Activated CD4-positive, alpha-beta T cell treated with anti-CD3 and anti-CD28 coated beads, Interleukin-2, amount 50 U/mL, for 48 hours (primary cell): ENCODE measurements at regions not wholly inside any gene's neighbourhood (a gene's known extent, or its start where the extent isn't known, plus 50 kb on each side); places are given as distances from the start of the nearest gene placed in this dataset.

Experiments used
- DNase-seq, 2 experiments: peaks; one replicate each; pipeline ENCODE4 v3.0.0-alpha.2; 2020

DNA sequence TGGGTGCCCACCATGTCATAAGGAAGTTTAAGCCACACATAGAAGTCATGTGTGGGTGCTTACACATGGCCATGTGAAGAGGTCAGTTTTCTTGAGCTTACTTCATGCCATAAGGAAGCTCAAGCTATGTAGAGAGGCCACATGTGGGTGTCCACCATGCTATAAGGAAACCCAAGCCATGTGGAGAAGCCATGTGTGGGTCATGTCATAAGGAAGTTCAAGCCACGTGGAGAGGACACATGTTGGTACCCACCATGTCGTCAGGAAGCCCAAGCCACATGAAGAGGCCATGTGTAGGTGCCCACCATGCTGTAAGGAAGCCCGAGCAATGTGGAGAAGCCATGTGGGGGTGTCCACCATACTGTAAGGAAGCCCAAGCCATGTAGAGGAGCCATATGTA is 1089.2 kb upstream of the AUTS2 start:
- no peak for DNase-seq

DNA sequence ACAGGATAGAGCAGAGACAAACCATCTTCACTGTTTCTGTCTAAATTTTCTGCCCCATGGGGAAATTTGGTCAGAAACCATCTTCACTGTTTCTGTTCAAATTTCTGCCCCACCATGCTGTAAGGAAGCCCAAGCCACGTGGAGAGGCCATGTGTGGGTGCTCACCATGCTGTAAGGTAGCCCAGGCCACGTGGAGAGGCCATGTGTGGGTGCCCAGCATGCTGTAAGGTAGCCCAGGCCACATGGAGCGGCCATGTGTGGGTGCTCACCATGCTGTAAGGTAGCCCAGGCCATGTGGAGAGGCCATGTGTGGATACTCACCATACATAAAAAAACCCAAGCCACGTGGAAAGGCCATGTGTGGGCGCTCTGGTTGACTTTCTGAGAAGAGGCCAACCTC is 1088.7 kb upstream of the AUTS2 start:
- DNase-seq, result no peak

DNA sequence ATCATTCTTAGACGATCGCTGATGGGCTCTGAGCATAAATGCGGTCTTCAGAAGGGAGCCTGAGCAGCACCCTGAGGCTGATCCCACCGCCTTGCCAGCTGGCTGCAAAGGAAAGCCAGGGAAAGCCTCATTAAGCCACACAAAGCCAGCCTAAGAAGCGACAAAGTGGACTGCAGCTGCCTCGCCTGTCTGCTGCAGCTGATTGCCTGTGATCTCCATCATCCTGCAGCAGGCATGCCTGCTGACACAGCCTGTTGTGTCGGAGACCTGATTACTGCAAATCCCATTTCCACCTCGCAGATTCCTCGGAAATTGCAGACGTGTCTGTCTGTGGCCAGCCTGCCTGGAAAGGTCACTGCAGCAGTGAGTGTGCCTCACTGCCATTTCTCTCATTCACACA is 1087.0 kb upstream of the AUTS2 start:
- DNase-seq, result no peak

DNA sequence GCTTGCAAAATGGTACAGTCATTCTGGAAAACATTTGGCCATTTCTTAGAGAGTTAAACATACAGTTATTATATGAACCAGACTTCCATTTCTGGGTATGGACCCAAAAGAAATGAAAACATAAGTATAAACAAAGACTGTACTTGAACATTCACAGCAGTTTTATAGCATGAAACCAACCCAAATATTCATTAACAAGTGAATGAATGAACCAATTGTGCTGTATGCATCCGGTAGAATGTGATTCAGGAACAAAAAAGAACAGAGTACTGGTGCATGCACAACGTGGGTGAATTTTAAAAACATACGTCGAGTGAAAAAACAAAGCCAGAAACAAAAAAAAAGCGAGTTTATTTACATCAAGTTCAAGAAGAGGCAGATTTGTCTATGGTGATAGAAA is 1085.8 kb upstream of the AUTS2 start:
- no peak for DNase-seq

DNA sequence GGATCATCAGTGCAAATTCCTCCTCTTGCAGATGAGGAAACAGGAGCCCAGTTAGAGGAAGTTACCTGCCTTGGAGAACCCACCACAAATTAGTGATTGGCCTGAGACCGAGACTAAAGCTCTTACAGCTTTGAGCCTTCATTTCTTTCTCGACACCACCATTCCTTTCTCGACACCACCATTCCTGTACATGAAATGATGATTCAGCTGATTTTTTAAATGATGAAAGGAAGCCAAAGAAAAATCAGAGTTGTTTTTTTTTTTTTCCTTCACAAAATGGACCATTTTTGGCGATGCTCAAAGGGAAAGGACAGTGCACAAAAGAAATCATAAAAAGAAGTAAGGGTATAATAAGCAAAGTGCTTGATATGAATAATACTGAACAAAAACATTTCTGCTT is 1080.2 kb upstream of the AUTS2 start:
- DNase-seq, result no peak

DNA sequence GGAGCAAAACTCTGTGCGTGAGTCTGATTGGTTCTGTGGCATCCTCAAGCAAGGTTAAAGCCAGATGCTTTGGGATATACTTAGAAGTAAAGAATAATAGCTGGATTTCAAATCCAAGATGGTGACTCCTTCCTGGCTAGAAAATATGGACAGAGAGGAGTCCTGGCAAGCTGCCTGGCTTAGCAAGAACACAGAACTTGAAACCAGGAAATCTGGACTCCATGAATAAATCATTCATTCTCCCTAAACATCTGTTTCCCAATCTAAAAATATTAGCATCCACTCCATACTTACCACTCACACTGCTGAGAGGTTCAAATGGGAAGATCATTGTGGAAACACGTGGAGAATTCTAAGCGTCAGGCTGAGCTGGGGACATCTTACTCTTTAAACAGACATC is 1074.1 kb upstream of the AUTS2 start:
- DNase-seq, result no peak

DNA sequence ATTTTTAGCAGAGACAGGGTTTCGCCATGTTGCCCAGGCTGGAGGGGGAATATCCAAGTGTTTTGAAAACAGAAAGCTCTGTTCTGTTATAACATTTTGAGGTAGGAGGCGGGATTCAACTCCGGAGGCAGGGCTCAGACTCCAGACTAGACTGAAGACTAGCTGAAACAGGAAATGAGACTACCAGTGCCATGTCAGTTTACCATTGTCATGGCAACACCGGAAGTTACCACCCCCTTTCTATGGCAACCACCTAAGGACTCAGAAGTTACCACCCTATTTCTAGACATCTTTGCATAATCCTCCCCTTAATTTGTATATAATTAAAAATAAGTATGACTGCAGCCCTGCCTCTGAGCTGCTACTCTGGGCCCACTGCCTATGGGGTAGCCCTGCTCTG is 1069.1 kb upstream of the AUTS2 start:
- no peak for DNase-seq

DNA sequence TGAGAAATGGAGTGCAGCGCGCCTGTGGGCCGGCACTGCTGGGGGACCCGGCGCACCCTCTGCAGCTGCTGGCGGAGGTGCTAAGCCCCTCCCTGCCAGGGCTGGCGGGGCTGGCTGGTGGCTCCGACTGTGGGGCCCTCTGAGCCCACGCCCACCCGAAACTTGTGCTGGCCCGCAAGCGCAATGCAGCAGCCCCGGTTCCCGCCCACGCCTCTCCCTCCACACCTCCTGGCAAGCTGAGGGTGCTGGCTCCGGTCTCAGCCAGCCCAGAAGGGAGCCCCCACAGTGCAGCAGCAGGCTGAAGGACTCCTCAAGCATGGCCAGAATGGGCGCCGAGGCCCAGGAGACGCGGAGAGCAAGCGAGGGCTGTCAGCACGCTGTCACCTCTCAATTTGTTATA is 1063.0 kb upstream of the AUTS2 start:
- DNase-seq, result no peak

DNA sequence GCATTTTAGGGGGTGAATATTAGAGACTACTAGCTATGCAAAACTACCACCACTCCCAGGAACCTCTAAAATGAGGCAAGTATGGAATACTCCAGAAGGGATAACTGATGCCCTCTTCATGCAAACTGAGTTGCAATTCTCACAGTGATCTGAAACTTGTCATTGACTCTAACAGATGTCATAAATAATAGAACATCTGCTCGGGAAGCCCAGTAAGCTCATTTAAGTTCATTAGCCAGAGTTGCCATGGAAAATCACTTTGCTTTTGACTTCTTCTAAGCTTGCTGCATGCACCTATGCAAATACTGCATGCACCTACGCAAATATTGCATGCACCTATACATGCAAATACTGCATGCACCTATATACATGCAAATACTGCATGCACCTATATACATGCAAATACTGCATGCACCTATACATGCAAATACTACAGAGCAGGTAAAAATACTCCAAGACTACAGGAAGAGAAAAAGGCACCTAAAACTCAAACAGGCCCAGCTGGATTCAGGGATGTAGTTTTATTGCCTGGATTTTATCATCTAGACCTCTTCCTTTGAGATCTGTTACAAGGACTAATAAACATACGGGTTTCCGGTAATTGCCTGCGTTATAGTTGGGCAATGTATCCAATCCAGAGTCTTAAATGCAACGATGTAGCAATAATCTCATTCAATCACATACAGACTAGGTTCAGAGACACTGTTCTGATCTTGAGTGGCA is 1061.1 kb upstream of the AUTS2 start:
- no peak for DNase-seq

DNA sequence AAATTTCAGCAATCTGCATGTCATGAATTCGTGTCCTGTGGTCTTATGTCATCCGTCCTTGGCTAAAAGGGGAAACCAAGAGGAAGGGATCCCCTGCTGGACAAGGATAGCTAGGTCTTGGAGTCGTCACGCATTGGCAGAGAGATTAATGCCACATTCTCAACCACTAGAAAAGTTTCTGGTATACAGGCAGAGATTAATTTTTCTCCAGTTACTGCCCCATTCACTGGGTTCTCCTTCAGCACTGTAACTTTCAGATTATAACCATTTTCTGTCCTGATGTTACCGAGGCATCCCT is 1060.6 kb upstream of the AUTS2 start:
- no peak for DNase-seq

DNA sequence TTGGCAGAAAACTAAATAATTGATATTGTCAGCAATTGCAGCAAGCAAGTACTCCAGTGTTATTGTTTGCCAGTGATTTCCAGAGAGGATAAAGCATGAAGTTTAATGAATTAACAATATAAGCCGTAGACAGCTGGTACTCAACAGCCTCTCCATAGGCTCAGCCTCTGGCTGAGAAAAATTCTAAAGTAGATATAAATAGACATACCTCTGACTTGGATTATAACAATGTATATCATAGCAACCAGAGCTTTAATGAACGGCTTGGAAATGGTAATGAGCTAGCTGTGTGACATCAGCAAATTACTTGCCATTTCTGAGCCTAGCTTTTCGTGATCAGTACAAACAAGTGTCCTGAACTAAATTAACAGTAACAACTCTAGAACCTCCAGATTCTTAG is 1055.4 kb upstream of the AUTS2 start:
- no peak for DNase-seq

DNA sequence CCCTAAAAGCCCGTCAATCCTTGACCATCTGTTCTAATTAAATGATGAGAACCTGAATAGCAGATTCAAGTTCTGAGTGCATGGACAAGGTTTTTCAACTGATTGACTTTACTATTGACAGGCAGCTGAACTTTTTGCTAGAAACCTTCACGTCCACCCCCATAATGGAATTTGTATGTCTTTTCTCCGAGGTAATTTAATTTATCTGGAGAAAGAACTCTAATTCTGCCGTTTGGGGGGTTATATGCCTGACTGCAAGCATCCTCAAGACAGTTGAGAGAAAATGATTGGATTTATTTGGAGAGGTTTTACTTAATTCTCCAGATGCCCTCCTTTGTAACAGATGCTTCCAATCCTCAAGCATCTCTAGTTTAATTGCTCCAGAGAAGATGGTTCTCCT is 1053.4 kb upstream of the AUTS2 start:
- no peak for DNase-seq

DNA sequence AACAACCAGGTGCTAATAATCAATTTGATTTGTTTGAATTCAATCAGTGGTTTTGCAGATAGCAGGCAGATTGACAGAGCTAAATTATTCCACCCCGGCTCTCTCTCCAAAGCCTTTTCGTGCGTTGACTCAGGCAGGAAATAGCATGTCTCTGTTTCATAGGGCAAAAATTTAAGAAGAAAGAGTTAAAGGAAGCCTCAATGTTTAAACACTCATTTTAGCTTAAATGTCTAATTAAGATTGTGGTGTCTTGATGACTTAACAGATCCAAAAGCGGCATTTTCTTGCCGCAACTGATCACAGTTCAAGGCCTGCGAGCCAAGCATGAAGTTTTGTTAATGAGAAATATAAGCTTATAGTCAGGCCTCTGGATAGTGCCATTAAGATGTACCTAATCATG is 1051.1 kb upstream of the AUTS2 start:
- DNase-seq, result no peak

DNA sequence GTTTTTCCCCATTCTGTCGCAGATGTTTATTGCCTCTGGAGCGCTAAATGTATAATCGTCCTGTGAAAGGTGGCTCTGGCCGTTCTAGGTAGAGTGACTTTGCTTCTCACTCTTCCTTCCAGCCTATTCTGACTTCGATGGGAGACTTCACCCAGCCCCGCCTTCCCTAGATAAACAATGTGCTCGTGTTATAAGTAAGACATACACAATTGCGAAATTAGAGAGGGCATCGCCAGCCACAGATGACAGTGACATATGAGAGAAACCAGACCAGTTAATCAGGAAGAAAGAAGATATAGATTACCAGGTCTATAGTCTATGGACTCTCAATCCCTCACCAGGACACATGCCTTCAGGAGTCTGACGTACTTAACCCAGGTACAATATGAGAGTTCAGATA is 1050.5 kb upstream of the AUTS2 start:
- DNase-seq, result no peak

DNA sequence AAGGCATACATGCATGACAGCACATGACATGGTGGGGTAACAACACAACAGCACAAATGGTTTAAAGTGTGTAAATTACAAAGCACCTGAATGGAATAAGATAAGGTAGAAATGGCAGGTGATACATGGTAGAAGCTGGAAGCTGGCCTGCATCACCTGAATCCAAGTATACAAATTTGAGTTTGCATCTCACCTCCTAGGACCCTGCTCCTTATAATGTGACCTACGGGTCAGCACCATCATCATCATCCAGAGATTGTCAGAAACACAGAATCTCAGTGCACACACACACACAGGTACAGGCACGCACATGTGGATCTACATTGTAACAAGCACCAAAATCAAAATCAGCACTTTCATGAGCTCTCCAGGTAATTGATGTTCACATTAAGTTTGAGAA is 1048.2 kb upstream of the AUTS2 start:
- DNase-seq, result no peak

DNA sequence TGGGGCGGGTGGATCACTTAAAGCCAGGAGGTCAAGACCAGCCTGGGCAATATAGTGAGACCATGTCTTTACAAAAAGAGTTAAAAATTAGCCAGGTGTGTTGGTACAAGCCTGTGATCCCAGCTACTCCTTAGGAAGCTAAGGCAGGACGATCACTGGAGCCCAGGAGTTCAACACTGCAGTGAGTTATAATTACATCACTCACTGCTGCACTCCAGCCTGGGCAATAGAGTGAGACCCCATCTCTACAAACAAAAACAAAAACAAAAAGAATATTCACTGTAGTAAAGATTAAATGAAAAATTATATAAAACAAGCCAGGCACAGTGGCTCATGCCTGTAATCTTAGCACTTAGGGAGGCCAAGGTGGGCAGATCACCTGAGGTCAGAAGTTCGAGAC is 1047.6 kb upstream of the AUTS2 start:
- no peak for DNase-seq

DNA sequence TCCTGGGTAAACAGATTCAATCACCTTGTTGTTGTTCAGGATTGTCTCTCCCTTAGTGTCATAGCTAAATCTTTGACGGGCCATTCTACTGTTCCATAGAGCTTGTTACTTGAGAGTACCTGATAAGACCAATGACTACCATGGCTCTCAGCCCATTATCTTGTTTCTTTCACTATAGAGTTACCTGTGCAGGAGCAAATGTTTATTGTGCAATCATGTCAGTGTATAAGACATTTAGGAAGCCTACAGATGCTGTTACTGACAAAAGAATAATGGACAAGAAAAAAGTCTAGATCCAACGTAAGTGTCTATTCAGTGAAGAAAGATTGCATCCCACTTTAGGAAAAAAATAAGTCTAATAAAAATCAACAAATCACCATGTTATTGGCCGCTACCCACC is 1041.7 kb upstream of the AUTS2 start:
- DNase-seq, result no peak

DNA sequence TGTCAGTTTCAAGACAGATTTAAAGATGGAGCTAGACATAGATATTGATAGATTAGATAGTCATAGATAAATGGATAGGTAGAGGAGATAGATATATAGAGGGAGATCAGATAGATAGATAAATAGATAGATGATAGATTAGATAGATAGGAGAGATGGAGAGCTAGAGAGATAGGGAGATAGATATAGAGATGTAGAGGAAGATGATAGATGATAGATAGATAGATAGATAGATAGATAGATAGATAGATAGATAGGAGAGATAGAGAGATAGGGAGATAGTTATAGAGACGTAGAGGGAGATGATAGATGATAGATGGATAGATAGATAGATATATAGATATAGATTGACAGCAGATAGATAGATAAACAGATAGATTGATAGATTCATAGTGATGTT is 1038.8 kb upstream of the AUTS2 start:
- no peak for DNase-seq

DNA sequence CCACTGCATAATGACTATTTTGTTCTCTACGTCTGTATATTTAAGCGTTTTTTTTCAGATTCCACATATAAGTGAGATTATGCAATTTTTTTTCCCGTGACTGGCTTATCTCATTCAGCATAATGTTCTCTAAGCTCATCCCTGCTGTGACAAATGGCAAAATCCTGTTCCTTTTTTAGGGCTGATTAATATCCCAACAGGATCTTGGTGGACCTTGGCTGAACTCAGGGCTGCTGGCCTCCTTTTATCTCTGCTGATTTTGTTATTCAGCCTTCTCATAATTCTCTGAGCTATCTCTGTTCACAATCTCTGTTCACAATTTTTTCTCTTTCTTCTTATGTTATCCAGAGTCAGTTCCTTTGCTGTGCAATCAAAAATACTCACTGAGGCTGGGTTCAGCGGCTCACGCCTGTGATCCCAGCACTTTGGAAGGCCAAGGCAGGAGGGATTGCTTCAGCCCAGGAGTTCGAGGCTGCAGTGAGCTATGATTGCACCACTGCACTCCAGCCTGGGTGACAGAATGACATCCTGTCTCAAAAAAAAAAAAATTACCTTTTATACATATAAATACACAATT is 1035.9 kb upstream of the AUTS2 start:
- no peak for DNase-seq

DNA sequence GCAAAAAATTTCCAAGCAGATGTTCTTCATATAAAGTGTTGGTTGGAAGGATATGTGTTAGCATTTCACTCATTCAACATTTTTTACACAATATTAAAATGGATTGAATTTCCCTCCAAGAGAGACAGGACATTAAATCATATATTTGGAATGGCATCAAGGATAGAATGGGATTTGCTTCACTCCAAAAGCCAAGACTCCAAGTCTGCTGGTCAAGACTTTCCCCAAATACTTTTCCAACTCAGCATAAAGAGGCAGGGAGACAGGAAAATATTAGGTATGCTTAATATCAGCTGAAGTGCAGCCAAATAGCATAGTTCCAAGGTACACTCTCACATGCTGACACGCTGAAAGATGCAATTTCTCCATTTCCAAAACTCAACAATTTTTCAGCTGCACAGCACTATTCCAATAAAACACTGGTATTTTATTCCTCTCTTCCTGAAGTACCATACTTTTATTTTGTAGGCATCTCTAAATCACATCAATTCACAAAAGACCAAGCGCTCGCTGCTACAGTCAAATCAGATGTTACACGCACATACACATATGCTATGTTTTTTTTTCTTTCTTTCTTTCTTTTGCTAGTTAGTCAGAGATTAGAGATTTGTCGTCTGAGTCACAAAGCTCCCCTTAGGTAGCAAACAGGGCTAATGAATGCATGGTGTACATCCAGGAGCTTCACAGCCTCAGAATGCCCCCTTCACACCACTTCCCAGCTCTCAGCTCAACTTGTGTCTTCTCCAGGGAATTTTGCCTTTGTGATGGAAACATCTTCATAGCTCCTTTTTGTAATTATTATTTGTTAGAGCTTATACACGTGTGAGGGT is 1033.8 kb upstream of the AUTS2 start:
- no peak for DNase-seq

DNA sequence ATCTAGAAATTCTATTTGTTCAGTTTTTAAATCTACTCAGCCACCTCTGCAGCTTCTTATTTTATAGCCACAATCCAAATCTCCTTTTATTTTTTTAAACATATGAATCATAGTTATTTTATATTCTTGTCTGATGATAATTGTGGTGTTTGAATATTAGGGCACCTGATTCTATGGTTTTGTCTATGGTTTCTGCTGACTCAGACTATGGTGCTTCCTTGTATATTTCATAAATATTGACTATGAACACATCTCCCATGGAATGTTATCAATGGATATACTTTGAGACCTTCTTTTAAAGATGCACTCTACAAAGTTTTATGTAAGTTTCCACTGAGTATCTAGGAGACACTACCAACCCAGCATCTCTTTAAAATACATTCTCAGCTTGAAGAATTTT is 1027.0 kb upstream of the AUTS2 start:
- DNase-seq, result no peak

DNA sequence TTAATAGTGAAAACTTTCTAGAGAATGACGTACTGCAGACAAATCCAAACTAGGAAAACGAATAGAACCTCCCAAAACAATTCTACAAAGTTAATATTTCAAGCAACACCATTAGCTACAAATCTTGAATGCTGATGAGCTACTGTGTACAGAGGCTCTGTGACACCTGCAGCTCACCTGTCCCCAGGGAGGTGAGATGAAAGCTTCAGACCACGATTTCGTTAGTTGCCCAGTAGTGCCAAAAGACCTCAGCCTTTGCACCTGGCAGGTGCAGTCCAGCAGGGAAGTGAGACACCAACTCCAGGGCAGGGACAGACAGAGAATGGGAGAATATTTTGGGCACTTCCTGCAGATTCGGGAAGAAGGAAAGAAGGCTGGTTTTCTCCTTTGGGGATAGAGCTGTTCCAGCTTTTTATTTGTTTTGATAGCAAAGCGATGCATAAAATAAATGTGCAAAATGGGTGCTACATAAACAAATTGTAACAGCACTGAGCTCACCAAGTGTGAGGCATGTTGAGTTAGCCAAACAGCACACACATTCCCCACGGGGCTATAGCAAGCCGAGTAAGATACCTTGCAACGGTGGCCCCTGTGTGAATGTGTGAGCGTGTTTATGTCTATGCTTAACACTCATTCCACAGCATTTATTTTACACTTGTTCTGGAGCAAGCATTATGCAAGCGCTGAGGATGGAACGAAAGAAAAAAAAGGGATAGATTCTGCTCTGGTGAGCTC is 1024.8 kb upstream of the AUTS2 start:
- no peak for DNase-seq

DNA sequence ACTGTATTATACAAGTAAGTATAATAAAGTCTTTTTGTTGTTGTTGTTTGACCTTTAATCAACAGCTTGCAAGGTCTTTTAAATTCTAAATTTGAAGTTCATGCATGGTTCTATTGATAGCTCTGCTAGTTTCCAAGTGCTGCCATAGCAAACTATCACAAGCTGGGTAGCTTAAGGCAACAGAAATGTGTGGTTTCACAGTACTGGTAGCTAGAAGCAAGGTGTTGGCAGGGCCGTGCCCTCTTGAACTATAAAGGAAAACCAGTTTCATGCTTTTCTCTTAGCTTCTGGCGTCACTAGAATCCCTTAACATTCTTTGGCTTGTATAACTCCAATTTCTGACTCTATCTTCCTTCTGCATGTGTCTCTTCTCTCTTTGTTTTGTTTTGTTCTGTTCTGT is 1021.9 kb upstream of the AUTS2 start:
- DNase-seq, result no peak

DNA sequence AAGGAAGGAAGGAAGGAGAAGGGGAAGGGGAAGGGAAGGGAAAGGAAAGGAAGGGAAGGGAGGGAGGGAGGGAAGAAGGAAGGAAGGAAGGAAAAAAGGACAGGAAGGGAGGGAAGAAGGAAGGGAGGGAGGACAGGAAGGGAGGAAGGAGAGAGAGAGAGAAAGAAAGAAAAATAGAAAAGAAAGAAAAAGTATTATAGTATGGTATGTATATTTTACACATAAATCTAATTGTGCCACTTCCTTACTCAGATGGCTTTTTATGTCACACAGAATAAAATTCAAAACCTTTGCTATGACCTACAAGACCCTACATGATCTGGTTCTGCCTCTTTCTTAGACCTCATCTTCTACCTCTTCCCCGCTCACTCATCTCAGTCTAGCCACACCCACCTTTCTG is 1016.9 kb upstream of the AUTS2 start:
- DNase-seq, result no peak
